ENCODE measurements at regions not wholly inside any gene's neighbourhood (a gene's known extent, or its start where the extent isn't known, plus 50 kb on each side); places are given as distances from the start of the nearest gene placed in this dataset.

DNA sequence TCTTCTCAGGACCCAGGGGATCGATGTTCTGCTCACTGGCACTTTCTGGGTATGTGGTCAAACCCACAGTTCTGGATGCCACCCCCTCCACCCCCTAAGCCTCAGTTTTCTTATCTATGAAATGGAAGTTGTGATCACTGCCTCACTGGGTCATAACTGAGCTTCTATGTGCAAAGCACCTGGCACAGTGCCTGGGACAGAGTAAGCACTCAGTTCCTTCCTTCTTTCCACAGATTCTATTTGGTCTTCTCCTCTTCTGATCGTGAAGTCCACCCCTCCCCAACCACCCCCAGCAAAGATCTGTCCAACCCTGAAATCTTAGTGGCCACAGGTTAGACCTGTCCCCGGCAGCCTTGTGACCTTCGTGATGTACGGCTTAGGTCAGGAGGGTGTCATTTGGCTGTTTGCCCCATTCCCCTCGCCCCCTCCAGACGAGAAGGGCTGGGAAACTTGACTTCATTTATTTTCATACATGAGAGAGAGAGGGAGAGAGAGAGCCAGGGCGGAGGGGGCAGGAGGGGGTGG, 181.4 kb downstream of the FGF18 start:
- no peak for TF ChIP-seq EP300 (conservative IDR thresholded peaks at IDR 0.05; ENCODE audit: poor library complexity, severe bottlenecking)
- TF ChIP-seq SMC3 (conservative IDR thresholded peaks at IDR 0.05; ENCODE audit: poor library complexity), result no peak
- no peak for TF ChIP-seq EZH2 (IDR thresholded peaks at IDR 0.05; ENCODE audit: borderline replicate concordance, insufficient read depth, low read length, poor library complexity, severe bottlenecking)
- TF ChIP-seq, protein P1, sequence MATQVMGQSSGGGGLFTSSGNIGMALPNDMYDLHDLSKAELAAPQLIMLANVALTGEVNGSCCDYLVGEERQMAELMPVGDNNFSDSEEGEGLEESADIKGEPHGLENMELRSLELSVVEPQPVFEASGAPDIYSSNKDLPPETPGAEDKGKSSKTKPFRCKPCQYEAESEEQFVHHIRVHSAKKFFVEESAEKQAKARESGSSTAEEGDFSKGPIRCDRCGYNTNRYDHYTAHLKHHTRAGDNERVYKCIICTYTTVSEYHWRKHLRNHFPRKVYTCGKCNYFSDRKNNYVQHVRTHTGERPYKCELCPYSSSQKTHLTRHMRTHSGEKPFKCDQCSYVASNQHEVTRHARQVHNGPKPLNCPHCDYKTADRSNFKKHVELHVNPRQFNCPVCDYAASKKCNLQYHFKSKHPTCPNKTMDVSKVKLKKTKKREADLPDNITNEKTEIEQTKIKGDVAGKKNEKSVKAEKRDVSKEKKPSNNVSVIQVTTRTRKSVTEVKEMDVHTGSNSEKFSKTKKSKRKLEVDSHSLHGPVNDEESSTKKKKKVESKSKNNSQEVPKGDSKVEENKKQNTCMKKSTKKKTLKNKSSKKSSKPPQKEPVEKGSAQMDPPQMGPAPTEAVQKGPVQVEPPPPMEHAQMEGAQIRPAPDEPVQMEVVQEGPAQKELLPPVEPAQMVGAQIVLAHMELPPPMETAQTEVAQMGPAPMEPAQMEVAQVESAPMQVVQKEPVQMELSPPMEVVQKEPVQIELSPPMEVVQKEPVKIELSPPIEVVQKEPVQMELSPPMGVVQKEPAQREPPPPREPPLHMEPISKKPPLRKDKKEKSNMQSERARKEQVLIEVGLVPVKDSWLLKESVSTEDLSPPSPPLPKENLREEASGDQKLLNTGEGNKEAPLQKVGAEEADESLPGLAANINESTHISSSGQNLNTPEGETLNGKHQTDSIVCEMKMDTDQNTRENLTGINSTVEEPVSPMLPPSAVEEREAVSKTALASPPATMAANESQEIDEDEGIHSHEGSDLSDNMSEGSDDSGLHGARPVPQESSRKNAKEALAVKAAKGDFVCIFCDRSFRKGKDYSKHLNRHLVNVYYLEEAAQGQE (IDR thresholded peaks at IDR 0.05; ENCODE audit: borderline replicate concordance), result no peak
- TF ChIP-seq POLR2AphosphoS5 (IDR thresholded peaks at IDR 0.05), result no peak
- no peak for TF ChIP-seq TAF1 (IDR thresholded peaks at IDR 0.05; ENCODE audit: low read depth)
- Histone ChIP-seq H3K27ac (ENCODE audit: low read length) (no peak overlapping the region), H3K9me2 (ENCODE audit: insufficient read depth, low read length) (no peaks in the 10 kb centered on the region), H2AFZ (ENCODE audit: low read depth, low read length) (no peak overlapping the region), H3K4me2 (ENCODE audit: low read length) (no peak overlapping the region), H3K36me3 (ENCODE audit: insufficient read depth, low read length) (no peaks in the 10 kb centered on the region), H3K9ac (ENCODE audit: low read length) (no peak overlapping the region), H3K27me3 (ENCODE audit: insufficient read depth, low read depth, low read length) (no peaks in the 10 kb centered on the region), H3K79me2 (replicated peaks; ENCODE audit: insufficient read depth, low read length) (no peaks in the 10 kb centered on the region), H3F3A (ENCODE audit: insufficient read depth, low read length, poor library complexity, severe bottlenecking) (no peaks in the 10 kb centered on the region), H4K20me1 (ENCODE audit: insufficient read depth) (no peaks in the 10 kb centered on the region), H3K9me3 (ENCODE audit: low read length) (no peaks in the 10 kb centered on the region), H3K4me3 (ENCODE audit: low read length) (no peak overlapping the region)

DNA sequence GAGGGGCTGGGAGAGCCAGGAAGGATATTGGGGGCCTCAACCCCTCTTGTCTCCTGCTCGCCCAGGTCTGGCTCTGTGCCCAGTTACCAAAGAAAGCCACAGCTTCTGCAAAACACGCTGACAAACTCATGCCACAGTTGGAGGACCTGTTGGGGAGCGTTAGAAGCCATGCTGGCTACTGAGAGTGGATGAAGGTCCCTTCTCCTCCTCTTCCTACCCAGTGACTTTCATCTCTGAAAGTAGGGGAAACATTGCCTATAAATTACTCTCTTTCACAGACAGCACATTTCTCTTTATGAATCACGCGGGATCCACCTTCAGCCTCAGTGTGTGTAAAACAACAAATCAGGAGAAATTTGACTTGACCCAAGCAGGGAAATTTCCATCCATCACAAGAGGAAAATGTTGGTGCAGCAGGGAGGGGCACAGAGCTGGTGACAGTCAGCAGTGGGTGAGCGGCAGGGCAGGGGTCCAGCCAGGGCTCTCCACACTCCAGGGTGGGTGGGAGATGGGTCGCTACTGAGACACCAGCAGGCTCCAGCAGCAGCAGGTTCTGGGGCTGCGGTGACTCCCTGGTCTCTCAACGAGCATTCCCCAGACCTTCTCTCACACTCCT, 181.9 kb downstream of the FGF18 start:
- H4K20me1 ChIP-seq (ENCODE audit: insufficient read depth), result no peaks in the 10 kb centered on the region
- H3K79me2 ChIP-seq (replicated peaks; ENCODE audit: insufficient read depth, low read length), result no peaks in the 10 kb centered on the region
- H2AFZ ChIP-seq (ENCODE audit: low read depth, low read length), result no peak overlapping the region
- no peak overlapping the region for H3K4me2 ChIP-seq (ENCODE audit: low read length)
- H3K27me3 ChIP-seq (ENCODE audit: insufficient read depth, low read depth, low read length), result no peaks in the 10 kb centered on the region
- no peaks in the 10 kb centered on the region for H3K9me2 ChIP-seq (ENCODE audit: insufficient read depth, low read length)
- no peaks in the 10 kb centered on the region for H3K9me3 ChIP-seq (ENCODE audit: low read length)
- TF ChIP-seq MXI1 (conservative IDR thresholded peaks at IDR 0.05; ENCODE audit: poor library complexity, severe bottlenecking) (no peak), RAD21 (conservative IDR thresholded peaks at IDR 0.05) (no peak), TAF1 (IDR thresholded peaks at IDR 0.05; ENCODE audit: low read depth) (no peak), POLR2AphosphoS5 (IDR thresholded peaks at IDR 0.05) (no peak), EP300 (conservative IDR thresholded peaks at IDR 0.05; ENCODE audit: poor library complexity, severe bottlenecking) (no peak), SMC3 (conservative IDR thresholded peaks at IDR 0.05; ENCODE audit: poor library complexity) (no peak), EZH2 (IDR thresholded peaks at IDR 0.05; ENCODE audit: borderline replicate concordance, insufficient read depth, low read length, poor library complexity, severe bottlenecking) (no peak)
- TF ChIP-seq, protein P2, sequence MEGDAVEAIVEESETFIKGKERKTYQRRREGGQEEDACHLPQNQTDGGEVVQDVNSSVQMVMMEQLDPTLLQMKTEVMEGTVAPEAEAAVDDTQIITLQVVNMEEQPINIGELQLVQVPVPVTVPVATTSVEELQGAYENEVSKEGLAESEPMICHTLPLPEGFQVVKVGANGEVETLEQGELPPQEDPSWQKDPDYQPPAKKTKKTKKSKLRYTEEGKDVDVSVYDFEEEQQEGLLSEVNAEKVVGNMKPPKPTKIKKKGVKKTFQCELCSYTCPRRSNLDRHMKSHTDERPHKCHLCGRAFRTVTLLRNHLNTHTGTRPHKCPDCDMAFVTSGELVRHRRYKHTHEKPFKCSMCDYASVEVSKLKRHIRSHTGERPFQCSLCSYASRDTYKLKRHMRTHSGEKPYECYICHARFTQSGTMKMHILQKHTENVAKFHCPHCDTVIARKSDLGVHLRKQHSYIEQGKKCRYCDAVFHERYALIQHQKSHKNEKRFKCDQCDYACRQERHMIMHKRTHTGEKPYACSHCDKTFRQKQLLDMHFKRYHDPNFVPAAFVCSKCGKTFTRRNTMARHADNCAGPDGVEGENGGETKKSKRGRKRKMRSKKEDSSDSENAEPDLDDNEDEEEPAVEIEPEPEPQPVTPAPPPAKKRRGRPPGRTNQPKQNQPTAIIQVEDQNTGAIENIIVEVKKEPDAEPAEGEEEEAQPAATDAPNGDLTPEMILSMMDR (IDR thresholded peaks at IDR 0.05; ENCODE audit: poor library complexity, severe bottlenecking), result no peak
- TF ChIP-seq, protein P1 (IDR thresholded peaks at IDR 0.05; ENCODE audit: borderline replicate concordance), result no peak
- no peaks in the 10 kb centered on the region for H3K36me3 ChIP-seq (ENCODE audit: insufficient read depth, low read length)
- H3K4me3 ChIP-seq (ENCODE audit: low read length), result no peak overlapping the region
- no peaks in the 10 kb centered on the region for H3F3A ChIP-seq (ENCODE audit: insufficient read depth, low read length, poor library complexity, severe bottlenecking)
- no peak overlapping the region for H3K9ac ChIP-seq (ENCODE audit: low read length)
- no peak overlapping the region for H3K27ac ChIP-seq (ENCODE audit: low read length)

All from neural cell (in vitro differentiated cells).